H9 (cell line): ENCODE measurements at regions not wholly inside any gene's neighbourhood (a gene's known extent, or its start where the extent isn't known, plus 50 kb on each side); places are given as distances from the start of the nearest gene placed in this dataset.

Experiments used
- DNase-seq: peaks from one replicate; pipeline ENCODE4 v3.0.0-alpha.2; 2017
- H2AFZ ChIP-seq: one replicate; pipeline ENCODE4 v1.6.1; 2013; ENCODE audit warnings: mild to moderate bottlenecking, low read length, control low read depth, moderate library complexity
- H2AK5ac ChIP-seq: 2 replicates; pipeline ENCODE4 v1.6.1; 2013; ENCODE audit warnings: low read length, control low read depth, mixed read lengths; ENCODE audit not compliant: insufficient read length
- H2BK120ac ChIP-seq: one replicate; pipeline ENCODE4 v1.6.1; 2013; ENCODE audit warnings: low read depth, mild to moderate bottlenecking, low read length, control low read depth, inconsistent platforms; ENCODE audit not compliant: poor library complexity, severe bottlenecking
- H2BK12ac ChIP-seq: 2 replicates; pipeline ENCODE4 v1.6.1; 2013; ENCODE audit warnings: low read length, control low read depth, mixed read lengths, low read depth; ENCODE audit not compliant: insufficient read length
- H2BK15ac ChIP-seq: 2 replicates; pipeline ENCODE4 v1.6.1; 2013; ENCODE audit warnings: low read depth, low read length, control low read depth
- H2BK20ac ChIP-seq: one replicate; pipeline ENCODE4 v1.6.1; 2013; ENCODE audit warnings: low read depth, mild to moderate bottlenecking, low read length, control low read depth, inconsistent platforms; ENCODE audit not compliant: poor library complexity, severe bottlenecking
- H2BK5ac ChIP-seq: 2 replicates; pipeline ENCODE4 v1.6.1; 2013; ENCODE audit warnings: low read length, control low read depth, mixed read lengths; ENCODE audit not compliant: insufficient read length
- H3K14ac ChIP-seq: 2 replicates; pipeline ENCODE4 v1.6.1; 2013; ENCODE audit warnings: low read length, control low read depth; ENCODE audit not compliant: insufficient read depth
- H3K18ac ChIP-seq: 2 replicates; pipeline ENCODE4 v1.6.1; 2013; ENCODE audit warnings: low read depth, mild to moderate bottlenecking, mixed read lengths, low read length, control low read depth; ENCODE audit not compliant: insufficient read length
- H3K23ac ChIP-seq: 2 replicates; pipeline ENCODE4 v1.6.1; 2013; ENCODE audit warnings: low read length, control low read depth, mixed read lengths, low read depth; ENCODE audit not compliant: insufficient read length
- H3K23me2 ChIP-seq: 2 replicates; pipeline ENCODE4 v1.6.1; 2013; ENCODE audit warnings: low read depth, mild to moderate bottlenecking, mixed read lengths, low read length, control low read depth; ENCODE audit not compliant: insufficient read length, poor library complexity, severe bottlenecking
- H3K27ac ChIP-seq: 2 replicates; pipeline ENCODE4 v1.5.1; 2013; ENCODE audit warnings: low read length, control low read depth, mixed read lengths, low read depth; ENCODE audit not compliant: insufficient read length
- H3K27me3 ChIP-seq: 2 replicates; pipeline ENCODE4 v1.6.1; 2013; ENCODE audit warnings: low read length, control low read depth, inconsistent platforms; ENCODE audit not compliant: insufficient read depth
- H3K4ac ChIP-seq: 2 replicates; pipeline ENCODE4 v1.6.1; 2013; ENCODE audit warnings: low read depth, mild to moderate bottlenecking, control low read depth, inconsistent platforms, low read length, moderate library complexity
- H3K4me1 ChIP-seq: 2 replicates; pipeline ENCODE4 v1.6.1; 2013; ENCODE audit warnings: low read length, control low read depth, inconsistent platforms; ENCODE audit not compliant: insufficient read depth
- H3K4me2 ChIP-seq: 2 replicates; pipeline ENCODE4 v1.6.1; 2013; ENCODE audit warnings: low read length, control low read depth, mixed read lengths; ENCODE audit not compliant: insufficient read length, insufficient read depth
- H3K56ac ChIP-seq: 2 replicates; pipeline ENCODE4 v1.6.1; 2013; ENCODE audit warnings: low read depth, mild to moderate bottlenecking, mixed read lengths, low read length, control low read depth; ENCODE audit not compliant: insufficient read length
- H3K79me1 ChIP-seq: 2 replicates; pipeline ENCODE4 v1.6.1; 2013; ENCODE audit warnings: low read depth, mild to moderate bottlenecking, moderate library complexity, low read length, control low read depth, inconsistent platforms; ENCODE audit not compliant: insufficient read depth, poor library complexity, severe bottlenecking
- H3K79me2 ChIP-seq: 2 replicates; pipeline ENCODE4 v1.6.1; 2013; ENCODE audit warnings: low read length, control low read depth, inconsistent platforms; ENCODE audit not compliant: insufficient read depth
- H3K9ac ChIP-seq: 2 replicates; pipeline ENCODE4 v1.6.1; 2013; ENCODE audit warnings: low read length, control low read depth, mixed read lengths; ENCODE audit not compliant: insufficient read length; ENCODE audit errors: extremely low read depth
- H3K9me3 ChIP-seq: one replicate; pipeline ENCODE4 v1.6.1; 2013; ENCODE audit warnings: low read depth, low read length, inconsistent platforms; ENCODE audit not compliant: control insufficient read depth
- H3T11ph ChIP-seq: one replicate; pipeline ENCODE4 v1.6.1; 2013; ENCODE audit warnings: mild to moderate bottlenecking, low read length, control low read depth, inconsistent platforms
- H4K20me1 ChIP-seq: one replicate; pipeline ENCODE4 v1.6.1; 2013; ENCODE audit not compliant: control insufficient read depth, insufficient read length, insufficient read depth
- H4K5ac ChIP-seq: 2 replicates; pipeline ENCODE4 v1.6.1; 2013; ENCODE audit warnings: low read depth, mild to moderate bottlenecking, mixed read lengths, low read length, control low read depth; ENCODE audit not compliant: insufficient read length
- H4K8ac ChIP-seq: replicated peaks from 2 replicates; pipeline ENCODE4 v1.6.1; 2013; ENCODE audit warnings: low read length, control low read depth, mixed read lengths, low read depth; ENCODE audit not compliant: insufficient read length
- H4K91ac ChIP-seq: 2 replicates; pipeline ENCODE4 v1.6.1; 2013; ENCODE audit warnings: low read depth, mild to moderate bottlenecking, moderate library complexity, mixed read lengths, low read length, control low read depth; ENCODE audit not compliant: insufficient read length
- H3K27ac Mint-ChIP-seq, 3 experiments: 2 replicates in 2 of 3; 3 replicates in 1 of 3; pipeline ENCODE4 v1.8.0; 2020 to 2021; ENCODE audit warnings: mixed read lengths in 3 of 3, mild to moderate bottlenecking in 1 of 3, moderate library complexity in 1 of 3
- H3K27me3 Mint-ChIP-seq: 2 replicates; pipeline ENCODE4 v1.8.0; 2021; ENCODE audit warnings: low read depth, mild to moderate bottlenecking, moderate library complexity, mixed read lengths
- H3K36me3 Mint-ChIP-seq, 3 experiments: 2 replicates in 2 of 3; 3 replicates in 1 of 3; pipeline ENCODE4 v1.8.0; 2020 to 2021; ENCODE audit warnings: low read depth in 3 of 3, mixed read lengths in 3 of 3; ENCODE audit not compliant: insufficient read depth in 1 of 3
- H3K4me1 Mint-ChIP-seq, 2 experiments: 2 replicates each; pipeline ENCODE4 v1.8.0; 2020; ENCODE audit warnings: mixed read lengths in 2 of 2
- H3K4me3 Mint-ChIP-seq, 2 experiments: 2 replicates in 1 of 2; 3 replicates in 1 of 2; pipeline ENCODE4 v1.8.0; 2020 to 2021; ENCODE audit warnings: mild to moderate bottlenecking in 2 of 2, mixed read lengths in 2 of 2, moderate library complexity in 1 of 2
- H3K9me3 Mint-ChIP-seq, 2 experiments: 2 replicates in 1 of 2; 3 replicates in 1 of 2; pipeline ENCODE4 v1.8.0; 2020; ENCODE audit warnings: mild to moderate bottlenecking in 2 of 2, mixed read lengths in 2 of 2, moderate library complexity in 1 of 2
- CTCF ChIP-seq: fragments of 200-600 bp; sonication (generic); conservative IDR thresholded peaks from 3 replicates; pipeline ENCODE4 v1.8.0; 2021; ENCODE audit warnings: antibody characterized with exemption, mild to moderate bottlenecking
- WGBS: extraction: QIAGEN DNeasy Blood & Tissue Kit; methylation state at CpG from one replicate; pipeline ENCODE4 v1.1.7; 2013; ENCODE audit warnings: missing lambda C conversion rate, low lambda C conversion rate, mixed read lengths; ENCODE audit not compliant: insufficient read length; ENCODE audit errors: extremely low coverage; 5-methylcytosine and 5-hydroxymethylcytosine counted together

- Mint-ChIP-seq H3K9me3 (no peaks in the 10 kb centered on the region; a peak in 1 of 5 replicates), H3K4me3 (no peak overlapping the region), H3K27me3 (peaks cover 34% of the 10 kb centered on the region), H3K36me3 (no peaks in the 10 kb centered on the region; a peak in 1 of 7 replicates), H3K27ac (no peak overlapping the region), H3K4me1 (peaks cover 7 to 18% of the 10 kb centered on the region in 2 experiments)
- H4K91ac ChIP-seq = no peak overlapping the region
- TF ChIP-seq CTCF = no peak
- H4K5ac ChIP-seq = no peak overlapping the region
- H3K9ac ChIP-seq = no peak overlapping the region
- no peaks in the 10 kb centered on the region for H3K79me2 ChIP-seq
- no peak overlapping the region for H2AFZ ChIP-seq
- H3T11ph ChIP-seq = no peak overlapping the region
- H2BK5ac ChIP-seq = no peak overlapping the region
- no peak overlapping the region for H2AK5ac ChIP-seq
- no peaks in the 10 kb centered on the region for H3K79me1 ChIP-seq
- no peak overlapping the region for H2BK15ac ChIP-seq
- no peak overlapping the region for H2BK20ac ChIP-seq
- H3K4ac ChIP-seq = no peak overlapping the region
- H3K14ac ChIP-seq = no peak overlapping the region
- H3K9me3 ChIP-seq = no peaks in the 10 kb centered on the region
- no peak overlapping the region for H3K56ac ChIP-seq
- no peak overlapping the region for H2BK120ac ChIP-seq
- no peak overlapping the region for H4K8ac ChIP-seq
- no peak overlapping the region for H3K4me2 ChIP-seq
- no peak overlapping the region for H2BK12ac ChIP-seq
- no peak overlapping the region for H3K18ac ChIP-seq
- no CpG with 5 or more reads among the region's 8 CpGs for WGBS
- H4K20me1 ChIP-seq = no peaks in the 10 kb centered on the region
- H3K27ac ChIP-seq = no peak overlapping the region
- no peaks in the 10 kb centered on the region for H3K4me1 ChIP-seq
- no peaks in the 10 kb centered on the region for H3K27me3 ChIP-seq
- no peak for DNase-seq
- no peak overlapping the region for H3K23ac ChIP-seq
- H3K23me2 ChIP-seq = no peaks in the 10 kb centered on the region
Measured at GRCh38 chr16:86403541-86404163, 106.7 kb upstream of the FOXF1 start.
